ENCODE measurements at regions not wholly inside any gene's neighbourhood (a gene's known extent, or its start where the extent isn't known, plus 50 kb on each side); places are given as distances from the start of the nearest gene placed in this dataset.

- TF ChIP-seq TAF1 (IDR thresholded peaks at IDR 0.05; ENCODE audit: borderline replicate concordance, low read depth, low read length) (no peak), USF2 (IDR thresholded peaks at IDR 0.05; ENCODE audit: borderline replicate concordance, low read depth, low read length) (no peak), PBX3 (IDR thresholded peaks at IDR 0.05) (no peak), CTCF (IDR thresholded peaks at IDR 0.05) (no peak), GABPA (IDR thresholded peaks at IDR 0.05; ENCODE audit: low read depth) (no peak), NRF1 (IDR thresholded peaks at IDR 0.05; ENCODE audit: low read depth, low read length) (no peak), GATA2 (CRISPR knock-in tag; IDR thresholded peaks at IDR 0.05) (no peak), SIN3A (IDR thresholded peaks at IDR 0.05; ENCODE audit: borderline replicate concordance, low read depth, low read length) (no peak)
Measured at GRCh38 chr2:103977241-103977640, 876.7 kb upstream of the POU3F3 start.
